Head of caudate nucleus (tissue), 42 donors: ENCODE measurements at regions not wholly inside any gene's neighbourhood (a gene's known extent, or its start where the extent isn't known, plus 50 kb on each side); places are given as distances from the start of the nearest gene placed in this dataset.

Source experiments
- DNase-seq, 42 donors: peaks; one replicate each; pipeline versions ENCODE4 v3.0.0 to v3.0.0-alpha.2; 2020 to 2021; ENCODE audit warnings: mixed read lengths in 7 of 42
- intact Hi-C: fragments of 100-400 bp; cut with DNase I; formaldehyde crosslinking; loops from one replicate; pipeline ENCODE4 v1.15.0; 2022

- intact Hi-C loops, result no loop called here
- DNase-seq, result no peak
Observed at GRCh38 chr13:58804832-58805231, 1173.3 kb downstream of the PCDH17 start.

- no peak for DNase-seq
- intact Hi-C loops, result no loop called here
Observed at GRCh38 chr13:58806401-58806800, 1174.9 kb downstream of the PCDH17 start.

- intact Hi-C loops, result no loop called here
- DNase-seq, result no peak
Observed at GRCh38 chr13:58823701-58824100, 1192.2 kb downstream of the PCDH17 start.

GRCh38 chr13:58827904-58828303 is 1196.4 kb downstream of the PCDH17 start:
- intact Hi-C loops, result no loop called here
- no peak for DNase-seq

- no peak for DNase-seq
- intact Hi-C loops, result no loop called here
Observed at GRCh38 chr13:58830841-58831240, 1199.3 kb downstream of the PCDH17 start.

- DNase-seq, result no peak
- intact Hi-C loops, result no loop called here
Observed at GRCh38 chr13:58838615-58839014, 1207.1 kb downstream of the PCDH17 start.

- no peak for DNase-seq
- intact Hi-C loops, result no loop called here
Observed at GRCh38 chr13:58843071-58843470, 1211.5 kb downstream of the PCDH17 start.

GRCh38 chr13:58843567-58843966 is 1212.0 kb downstream of the PCDH17 start:
- intact Hi-C loops, result no loop called here
- no peak for DNase-seq

GRCh38 chr13:58850161-58850560 is 1218.6 kb downstream of the PCDH17 start:
- intact Hi-C loops, result no loop called here
- DNase-seq, result no peak

GRCh38 chr13:58852076-58852475 is 1220.5 kb downstream of the PCDH17 start:
- no peak for DNase-seq
- intact Hi-C loops, result no loop called here

- no peak for DNase-seq
- intact Hi-C loops, result no loop called here
Observed at GRCh38 chr13:58855283-58855682, 1223.7 kb downstream of the PCDH17 start.

GRCh38 chr13:58858870-58859371 is 1227.4 kb downstream of the PCDH17 start:
- intact Hi-C loops, result no loop called here
- no peak for DNase-seq

- DNase-seq, result no peak
- intact Hi-C loops, result no loop called here
Observed at GRCh38 chr13:58865286-58865685, 1233.7 kb downstream of the PCDH17 start.

GRCh38 chr13:58869566-58869965 is 1238.0 kb downstream of the PCDH17 start:
- DNase-seq, result no peak
- intact Hi-C loops, result no loop called here

- DNase-seq, result no peak
- intact Hi-C loops, result no loop called here
Observed at GRCh38 chr13:58876473-58876872, 1244.9 kb downstream of the PCDH17 start.

GRCh38 chr13:58879114-58879513 is 1247.6 kb downstream of the PCDH17 start:
- intact Hi-C loops, result no loop called here
- no peak for DNase-seq

- intact Hi-C loops, result no loop called here
- DNase-seq, result no peak
Observed at GRCh38 chr13:58882516-58882915, 1251.0 kb downstream of the PCDH17 start.

GRCh38 chr13:58883405-58883804 is 1251.9 kb downstream of the PCDH17 start:
- no peak for DNase-seq

GRCh38 chr13:58884353-58885209 is 1253.0 kb downstream of the PCDH17 start:
- intact Hi-C loops, result no loop called here
- no peak for DNase-seq

More at GRCh38 chr13:58883405-58883804, 1251.9 kb downstream of the PCDH17 start:
- intact Hi-C loops, result no loop called here

- intact Hi-C loops, result no loop called here
- DNase-seq, result no peak
Observed at GRCh38 chr13:58889474-58889873, 1257.9 kb downstream of the PCDH17 start.

GRCh38 chr13:58893396-58893795 is 1261.9 kb downstream of the PCDH17 start:
- DNase-seq, result no peak
- intact Hi-C loops, result no loop called here
